Neural progenitor cell (in vitro differentiated cells): ENCODE measurements at regions not wholly inside any gene's neighbourhood (a gene's known extent, or its start where the extent isn't known, plus 50 kb on each side); places are given as distances from the start of the nearest gene placed in this dataset.

ENCODE experiments used
- DNase-seq: peaks from one replicate; pipeline ENCODE4 v3.0.0-alpha.2; 2016; ENCODE audit warnings: low spot score
- H2AFZ ChIP-seq: fragments of 200-600 bp; sonication (generic); replicated peaks from 2 replicates; pipeline ENCODE4 v1.6.1; 2016; ENCODE audit warnings: antibody characterized with exemption
- H3F3A ChIP-seq: fragments of 200-600 bp; sonication (generic); 2 replicates; pipeline ENCODE4 v1.6.1; 2016; ENCODE audit warnings: antibody characterized with exemption, low read depth
- H3K27ac ChIP-seq: fragments of 200-600 bp; sonication (generic); 2 replicates; pipeline ENCODE4 v1.5.1; 2016; ENCODE audit warnings: mild to moderate bottlenecking
- H3K27me3 ChIP-seq: fragments of 200-600 bp; sonication (generic); 2 replicates; pipeline ENCODE4 v1.6.1; 2016; ENCODE audit warnings: mild to moderate bottlenecking, moderate library complexity
- H3K36me3 ChIP-seq: fragments of 200-600 bp; sonication (generic); 2 replicates; pipeline ENCODE4 v1.5.1; 2016
- H3K4me1 ChIP-seq: fragments of 200-600 bp; sonication (generic); 2 replicates; pipeline ENCODE4 v1.6.1; 2016; ENCODE audit warnings: mixed run types
- H3K4me2 ChIP-seq: fragments of 200-600 bp; sonication (generic); 2 replicates; pipeline ENCODE4 v1.6.1; 2016
- H3K4me3 ChIP-seq: fragments of 200-600 bp; sonication (generic); 2 replicates; pipeline ENCODE4 v1.5.1; 2016
- H3K79me2 ChIP-seq: fragments of 200-600 bp; sonication (generic); 2 replicates; pipeline ENCODE4 v1.6.1; 2016; ENCODE audit warnings: low read depth
- H3K9ac ChIP-seq: fragments of 200-600 bp; sonication (generic); 2 replicates; pipeline ENCODE4 v1.6.1; 2016
- H3K9me3 ChIP-seq: fragments of 200-600 bp; sonication (generic); 2 replicates; pipeline ENCODE4 v1.5.1; 2016; ENCODE audit warnings: low read depth
- H4K20me1 ChIP-seq: fragments of 200-600 bp; sonication (generic); 2 replicates; pipeline ENCODE4 v1.6.1; 2016; ENCODE audit warnings: low read depth
- H3K27ac Mint-ChIP-seq: 3 replicates; pipeline ENCODE4 v1.8.0; 2021; ENCODE audit warnings: mixed read lengths
- H3K27me3 Mint-ChIP-seq: 2 replicates; pipeline ENCODE4 v1.8.0; 2022; ENCODE audit warnings: low read depth, mild to moderate bottlenecking, inconsistent platforms, moderate library complexity, mixed read lengths; ENCODE audit not compliant: insufficient read depth
- H3K36me3 Mint-ChIP-seq: 3 replicates; pipeline ENCODE4 v1.8.0; 2021; ENCODE audit warnings: mixed read lengths
- H3K4me1 Mint-ChIP-seq: 3 replicates; pipeline ENCODE4 v1.8.0; 2021; ENCODE audit warnings: mixed read lengths
- H3K4me3 Mint-ChIP-seq: 3 replicates; pipeline ENCODE4 v1.8.0; 2021; ENCODE audit warnings: mild to moderate bottlenecking, moderate library complexity, mixed read lengths
- H3K9me3 Mint-ChIP-seq: 3 replicates; pipeline ENCODE4 v1.8.0; 2020; ENCODE audit warnings: mixed read lengths
- CTCF ChIP-seq: fragments of 200-600 bp; sonication (generic); IDR thresholded peaks from 2 replicates; pipeline ENCODE4 v1.5.1; 2017; ENCODE audit warnings: antibody characterized with exemption, mild to moderate bottlenecking
- EZH2 ChIP-seq: fragments of 200-600 bp; sonication (generic); IDR thresholded peaks from 2 replicates; pipeline ENCODE4 v1.6.1; 2017; ENCODE audit warnings: antibody characterized with exemption, mild to moderate bottlenecking, moderate library complexity
- EZH2phosphoT487 ChIP-seq: fragments of 200-600 bp; sonication (generic); IDR thresholded peaks from 2 replicates; pipeline ENCODE4 v1.6.1; 2017; ENCODE audit warnings: antibody characterized with exemption

- no peak overlapping the region for H3K4me2 ChIP-seq
- no peaks in the 10 kb centered on the region for H3K36me3 Mint-ChIP-seq
- no peak overlapping the region for H3K4me3 ChIP-seq
- no peak overlapping the region for H3K4me3 Mint-ChIP-seq
- no peaks in the 10 kb centered on the region for H3K36me3 ChIP-seq
- H4K20me1 ChIP-seq: no peaks in the 10 kb centered on the region
- no peaks in the 10 kb centered on the region for H3K27me3 ChIP-seq
- H3K79me2 ChIP-seq: no peaks in the 10 kb centered on the region
- DNase-seq: no peak
- no peak overlapping the region for H2AFZ ChIP-seq
- no peaks in the 10 kb centered on the region for H3K9me3 ChIP-seq
- H3K9me3 Mint-ChIP-seq: no peaks in the 10 kb centered on the region
- H3K27me3 Mint-ChIP-seq: peaks cover 2% of the 10 kb centered on the region
- no peaks in the 10 kb centered on the region for H3F3A ChIP-seq
- TF ChIP-seq EZH2: no peak
- TF ChIP-seq CTCF: no peak
- no peak for TF ChIP-seq EZH2phosphoT487
- no peaks in the 10 kb centered on the region for H3K4me1 ChIP-seq
- H3K9ac ChIP-seq: no peak overlapping the region
- H3K27ac ChIP-seq: no peak overlapping the region
- no peak overlapping the region for H3K27ac Mint-ChIP-seq
- H3K4me1 Mint-ChIP-seq: no peaks in the 10 kb centered on the region
These were observed 559.8 kb downstream of the LMO4 start for GRCh38 chr1:87888446-87888845.

- H3K4me2 ChIP-seq: no peak overlapping the region
- H3K4me1 ChIP-seq: no peaks in the 10 kb centered on the region
- no peak for DNase-seq
These were observed 565.4 kb downstream of the LMO4 start for GRCh38 chr1:87894062-87894461.

GRCh38 chr1:87897481-87897880 lies 568.8 kb downstream of the LMO4 start:
- no peaks in the 10 kb centered on the region for H3K79me2 ChIP-seq
- H3K4me2 ChIP-seq: no peak overlapping the region
- no peak for TF ChIP-seq CTCF
- no peak for TF ChIP-seq EZH2phosphoT487
- no peak for TF ChIP-seq EZH2
- no peak for DNase-seq
- Mint-ChIP-seq H3K4me3 (no peak overlapping the region), H3K4me1 (no peaks in the 10 kb centered on the region), H3K27ac (no peak overlapping the region), H3K9me3 (no peaks in the 10 kb centered on the region), H3K36me3 (no peaks in the 10 kb centered on the region), H3K27me3 (no peaks in the 10 kb centered on the region)
- H3F3A ChIP-seq: no peaks in the 10 kb centered on the region
- no peaks in the 10 kb centered on the region for H3K4me1 ChIP-seq
- H4K20me1 ChIP-seq: no peaks in the 10 kb centered on the region
- H3K27ac ChIP-seq: no peak overlapping the region
- H3K27me3 ChIP-seq: no peaks in the 10 kb centered on the region
- no peaks in the 10 kb centered on the region for H3K9me3 ChIP-seq
- H3K4me3 ChIP-seq: no peak overlapping the region
- no peaks in the 10 kb centered on the region for H3K36me3 ChIP-seq
- no peak overlapping the region for H3K9ac ChIP-seq
- no peak overlapping the region for H2AFZ ChIP-seq

More at GRCh38 chr1:87894062-87894461, 565.4 kb downstream of the LMO4 start:
- Histone ChIP-seq H3K36me3 (no peaks in the 10 kb centered on the region), H3K4me3 (no peak overlapping the region), H3F3A (no peaks in the 10 kb centered on the region), H3K79me2 (no peaks in the 10 kb centered on the region), H2AFZ (no peak overlapping the region), H3K27ac (no peak overlapping the region), H4K20me1 (no peaks in the 10 kb centered on the region), H3K9ac (no peak overlapping the region), H3K27me3 (no peaks in the 10 kb centered on the region), H3K9me3 (no peaks in the 10 kb centered on the region)
- H3K9me3 Mint-ChIP-seq: no peaks in the 10 kb centered on the region
- H3K27ac Mint-ChIP-seq: no peak overlapping the region
- TF ChIP-seq EZH2: no peak
- TF ChIP-seq CTCF: no peak
- no peak for TF ChIP-seq EZH2phosphoT487
- H3K36me3 Mint-ChIP-seq: no peaks in the 10 kb centered on the region
- H3K4me1 Mint-ChIP-seq: no peaks in the 10 kb centered on the region
- no peak overlapping the region for H3K4me3 Mint-ChIP-seq
- no peaks in the 10 kb centered on the region for H3K27me3 Mint-ChIP-seq

- H3K9me3 Mint-ChIP-seq: no peaks in the 10 kb centered on the region
- Histone ChIP-seq H2AFZ (no peak overlapping the region), H3K9ac (no peak overlapping the region), H3K9me3 (no peaks in the 10 kb centered on the region), H3K79me2 (no peaks in the 10 kb centered on the region), H4K20me1 (no peaks in the 10 kb centered on the region), H3K27me3 (no peaks in the 10 kb centered on the region), H3K4me3 (no peak overlapping the region), H3K4me2 (no peak overlapping the region), H3K36me3 (no peaks in the 10 kb centered on the region), H3K4me1 (peaks cover 9% of the 10 kb centered on the region), H3K27ac (no peak overlapping the region), H3F3A (peaks cover 6% of the 10 kb centered on the region)
- DNase-seq: no peak
- no peaks in the 10 kb centered on the region for H3K27me3 Mint-ChIP-seq
- no peak overlapping the region for H3K4me3 Mint-ChIP-seq
- H3K4me1 Mint-ChIP-seq: peaks cover 8% of the 10 kb centered on the region
- TF ChIP-seq EZH2phosphoT487 (no peak), CTCF (no peak), EZH2 (no peak)
- H3K36me3 Mint-ChIP-seq: no peaks in the 10 kb centered on the region
- no peak overlapping the region for H3K27ac Mint-ChIP-seq
These were observed 569.8 kb downstream of the LMO4 start for GRCh38 chr1:87898431-87898830.
